Peyer's patch (tissue), 4 donors: ENCODE measurements at regions not wholly inside any gene's neighbourhood (a gene's known extent, or its start where the extent isn't known, plus 50 kb on each side); places are given as distances from the start of the nearest gene placed in this dataset.

Experiments
- POLR2A ChIP-seq, 2 donors: fragments of 450-650 bp; IDR thresholded peaks; one replicate each; pipeline ENCODE4 v1.5.1; 2017; ENCODE audit warnings: antibody characterized with exemption in 2 of 2, mild to moderate bottlenecking in 2 of 2, moderate library complexity in 2 of 2
- TF ChIP-seq, protein P1 (sequence below), 6 experiments: fragments of 450-650 bp in 4 of 6; fragments of 200-600 bp in 2 of 6; sonication (generic) in 1 of 6; IDR thresholded peaks; one replicate each; pipeline ENCODE4 v1.5.1; 2017 to 2019; ENCODE audit warnings: antibody characterized with exemption in 6 of 6, mild to moderate bottlenecking in 3 of 6, moderate library complexity in 1 of 6

GRCh38 chr15:97566961-97567360 lies 393.5 kb upstream of the ARRDC4 start:
- TF ChIP-seq, protein P1, sequence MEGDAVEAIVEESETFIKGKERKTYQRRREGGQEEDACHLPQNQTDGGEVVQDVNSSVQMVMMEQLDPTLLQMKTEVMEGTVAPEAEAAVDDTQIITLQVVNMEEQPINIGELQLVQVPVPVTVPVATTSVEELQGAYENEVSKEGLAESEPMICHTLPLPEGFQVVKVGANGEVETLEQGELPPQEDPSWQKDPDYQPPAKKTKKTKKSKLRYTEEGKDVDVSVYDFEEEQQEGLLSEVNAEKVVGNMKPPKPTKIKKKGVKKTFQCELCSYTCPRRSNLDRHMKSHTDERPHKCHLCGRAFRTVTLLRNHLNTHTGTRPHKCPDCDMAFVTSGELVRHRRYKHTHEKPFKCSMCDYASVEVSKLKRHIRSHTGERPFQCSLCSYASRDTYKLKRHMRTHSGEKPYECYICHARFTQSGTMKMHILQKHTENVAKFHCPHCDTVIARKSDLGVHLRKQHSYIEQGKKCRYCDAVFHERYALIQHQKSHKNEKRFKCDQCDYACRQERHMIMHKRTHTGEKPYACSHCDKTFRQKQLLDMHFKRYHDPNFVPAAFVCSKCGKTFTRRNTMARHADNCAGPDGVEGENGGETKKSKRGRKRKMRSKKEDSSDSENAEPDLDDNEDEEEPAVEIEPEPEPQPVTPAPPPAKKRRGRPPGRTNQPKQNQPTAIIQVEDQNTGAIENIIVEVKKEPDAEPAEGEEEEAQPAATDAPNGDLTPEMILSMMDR (IDR thresholded peaks at IDR 0.05) = no peak
- TF ChIP-seq POLR2A (IDR thresholded peaks at IDR 0.05) = no peak
